HG03135 (cell line): ENCODE measurements at regions not wholly inside any gene's neighbourhood (a gene's known extent, or its start where the extent isn't known, plus 50 kb on each side); places are given as distances from the start of the nearest gene placed in this dataset.

ENCODE experiments used
- ATAC-seq: cut with Tn5 transposase; IDR thresholded peaks from one replicate; pipeline ENCODE4 v1.9.1; 2021; ENCODE audit warnings: mild to moderate bottlenecking, moderate library complexity; ENCODE audit not compliant: unreplicated experiment

DNA sequence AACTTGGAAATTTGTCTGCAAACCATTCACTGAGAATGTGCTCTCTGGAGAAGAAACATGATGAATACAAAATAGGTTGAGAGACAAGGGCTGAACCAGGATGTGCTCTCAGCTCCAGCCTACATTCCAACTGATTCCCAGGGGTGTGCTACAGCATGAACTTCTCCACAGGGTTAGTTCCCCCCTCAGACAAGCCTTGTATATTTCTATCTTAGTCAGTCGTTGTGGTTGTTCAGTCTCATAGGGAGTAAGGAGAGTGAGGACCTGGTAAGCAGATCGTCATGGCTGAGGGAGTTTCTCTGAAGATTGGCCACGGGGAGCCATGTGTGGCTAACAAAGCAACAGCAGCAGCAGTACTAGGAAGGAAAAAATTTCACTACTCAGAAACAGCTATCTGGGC is 919.7 kb upstream of the CADM2 start:
- no peak for ATAC-seq

- no peak for ATAC-seq
Measured at GRCh38 chr3:84042399-84043106, 916.2 kb upstream of the CADM2 start.

DNA sequence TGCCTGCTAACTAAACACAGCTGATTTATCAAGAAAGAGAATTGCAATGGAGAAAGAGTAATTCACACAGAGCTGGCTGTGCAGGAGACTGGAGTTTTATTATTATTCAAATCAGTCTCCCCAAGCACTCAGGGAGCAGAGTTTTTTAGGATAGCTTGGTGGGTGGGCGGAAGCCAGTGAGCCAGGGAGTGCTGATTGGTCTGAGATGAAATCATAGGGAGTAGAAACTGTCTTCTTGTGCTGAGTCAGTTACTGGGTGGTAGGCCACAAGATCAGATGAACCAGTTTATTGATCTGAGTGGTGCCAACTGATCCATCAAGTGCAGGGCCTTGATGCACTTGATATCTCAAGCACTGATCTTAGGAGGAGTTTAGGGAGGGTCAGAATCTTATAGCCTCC is 891.9 kb upstream of the CADM2 start:
- no peak for ATAC-seq

DNA sequence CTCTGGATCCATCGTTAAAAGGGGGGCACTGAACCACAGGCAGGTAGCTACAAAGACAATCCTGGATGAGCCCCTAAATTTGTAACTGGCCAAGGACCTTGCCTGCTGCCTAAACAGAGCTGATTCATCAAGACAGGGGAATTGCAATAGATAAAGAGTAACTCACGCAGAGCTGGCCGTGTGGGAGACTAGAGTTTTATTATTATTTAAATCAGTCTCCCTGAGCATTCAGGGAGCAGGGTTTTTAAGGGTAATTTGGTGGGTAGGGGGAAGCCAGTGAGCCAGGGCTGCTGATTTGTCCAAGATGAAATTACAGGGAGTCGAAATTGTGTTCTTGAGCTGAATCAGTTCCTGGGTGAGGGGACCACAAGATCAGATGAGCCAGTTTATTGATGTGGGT is 885.1 kb upstream of the CADM2 start:
- ATAC-seq: no peak

- no peak for ATAC-seq
Measured at GRCh38 chr3:84074767-84075166, 884.0 kb upstream of the CADM2 start.

- no peak for ATAC-seq
Measured at GRCh38 chr3:84077479-84077878, 881.3 kb upstream of the CADM2 start.

- ATAC-seq: no peak
Measured at GRCh38 chr3:84082726-84083125, 876.1 kb upstream of the CADM2 start.

- no peak for ATAC-seq
Measured at GRCh38 chr3:84092907-84093306, 865.9 kb upstream of the CADM2 start.

GRCh38 chr3:84096188-84096587 is 862.6 kb upstream of the CADM2 start:
- ATAC-seq: no peak

- ATAC-seq: no peak
Measured at GRCh38 chr3:84100861-84101260, 857.9 kb upstream of the CADM2 start.

DNA sequence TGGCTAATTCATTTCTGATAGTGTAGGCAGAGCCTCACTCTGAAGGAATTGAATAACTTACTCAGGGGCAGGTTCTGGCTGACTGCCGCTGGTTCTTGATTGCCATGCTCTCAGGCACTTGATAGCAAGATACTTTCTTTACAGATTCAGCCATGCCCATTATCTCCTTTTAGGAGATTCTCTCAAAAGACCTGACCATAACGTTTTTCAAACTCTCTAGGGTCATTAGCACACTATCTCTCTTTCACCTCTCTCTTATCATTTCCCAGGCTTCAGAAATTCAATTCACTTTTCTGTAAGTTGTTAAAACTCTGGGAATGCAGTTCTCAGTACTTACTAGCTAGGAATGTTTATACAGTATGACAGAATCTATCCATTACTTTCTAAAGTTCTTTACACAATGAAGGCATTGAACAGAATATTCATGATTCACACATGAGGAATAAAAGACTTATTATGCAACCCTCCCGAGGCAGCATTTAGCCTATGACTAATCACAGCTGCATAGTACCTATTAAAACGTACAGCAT is 850.3 kb upstream of the CADM2 start:
- no peak for ATAC-seq

GRCh38 chr3:84109911-84110310 is 848.9 kb upstream of the CADM2 start:
- no peak for ATAC-seq

DNA sequence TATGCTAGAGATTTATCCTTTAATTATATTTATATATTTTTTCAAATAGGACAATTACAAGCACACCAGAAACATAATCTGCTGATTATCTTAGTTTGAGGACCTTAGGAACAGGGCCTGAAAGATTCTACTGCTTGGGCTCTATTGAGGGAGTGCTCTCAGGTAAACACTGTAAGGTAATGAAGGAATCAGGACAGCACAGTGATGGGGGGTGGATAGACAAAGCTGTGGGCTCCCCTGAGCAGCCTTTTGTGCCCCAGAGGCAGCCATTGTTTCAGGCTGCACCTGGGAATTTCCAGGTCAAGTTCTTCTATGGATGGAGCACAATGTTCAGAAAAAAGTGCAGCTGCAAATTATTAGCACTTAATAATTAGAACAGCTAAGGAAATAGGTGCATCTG is 848.0 kb upstream of the CADM2 start:
- no peak for ATAC-seq

GRCh38 chr3:84125201-84125721 is 833.5 kb upstream of the CADM2 start:
- no peak for ATAC-seq

GRCh38 chr3:84125760-84126159 is 833.0 kb upstream of the CADM2 start:
- no peak for ATAC-seq

- no peak for ATAC-seq
Measured at GRCh38 chr3:84126160-84126559, 832.6 kb upstream of the CADM2 start.

DNA sequence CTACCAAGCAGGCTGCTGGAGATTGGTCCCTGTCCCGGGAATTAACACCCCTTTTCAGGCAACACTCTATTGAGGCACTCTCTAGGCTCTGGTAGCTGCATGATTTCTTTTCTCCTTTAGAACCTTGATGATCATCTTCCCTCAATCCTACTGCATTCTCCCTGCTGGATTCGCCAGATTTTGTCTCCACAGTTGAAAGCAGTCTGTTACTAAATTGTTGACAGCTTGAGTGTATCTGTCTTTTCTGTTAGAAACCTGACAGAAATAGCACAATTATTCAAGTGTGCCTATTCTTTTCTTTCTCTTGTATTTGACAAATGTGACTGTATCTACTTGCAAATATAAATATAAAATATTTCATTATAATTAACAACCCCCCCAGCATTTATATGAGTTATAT is 830.8 kb upstream of the CADM2 start:
- ATAC-seq: no peak

- no peak for ATAC-seq
Measured at GRCh38 chr3:84136425-84136824, 822.4 kb upstream of the CADM2 start.

DNA sequence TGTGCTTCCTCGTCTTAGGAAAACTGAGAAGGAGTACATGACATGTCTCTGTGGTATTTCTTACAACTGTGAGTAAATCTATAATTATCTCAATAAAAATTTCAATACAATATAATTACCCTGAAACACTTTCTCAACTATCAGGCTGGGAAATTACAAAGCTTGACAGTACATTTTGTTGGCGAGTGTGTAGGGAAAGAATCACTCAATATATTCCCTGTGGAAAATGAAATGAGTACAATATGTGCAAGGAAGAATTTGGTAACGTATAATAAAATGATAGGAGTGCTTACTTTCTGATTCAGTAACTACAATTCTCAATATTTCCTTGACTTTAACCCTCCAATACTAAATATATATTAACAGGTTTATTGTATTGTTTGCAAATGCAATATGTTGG is 818.2 kb upstream of the CADM2 start:
- no peak for ATAC-seq

GRCh38 chr3:84141571-84141970 is 817.2 kb upstream of the CADM2 start:
- no peak for ATAC-seq

DNA sequence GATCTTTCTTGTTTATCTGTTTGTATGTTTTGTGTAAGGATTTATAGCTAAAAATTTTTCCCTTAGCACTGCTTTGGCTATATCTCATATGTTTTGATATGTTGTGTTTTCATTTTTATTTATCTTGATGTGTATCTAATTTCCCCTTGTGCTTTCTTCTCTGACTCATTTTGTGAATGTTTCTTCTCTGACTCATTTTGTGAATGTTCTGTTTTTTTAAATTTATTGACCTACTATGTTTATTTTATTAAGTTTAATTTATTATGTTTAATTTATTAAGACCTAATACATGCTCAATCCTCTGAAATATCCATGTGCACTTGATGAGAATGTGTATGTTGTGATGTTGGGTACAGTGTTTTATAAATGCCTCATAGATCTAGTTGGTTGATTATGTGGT is 793.5 kb upstream of the CADM2 start:
- no peak for ATAC-seq

DNA sequence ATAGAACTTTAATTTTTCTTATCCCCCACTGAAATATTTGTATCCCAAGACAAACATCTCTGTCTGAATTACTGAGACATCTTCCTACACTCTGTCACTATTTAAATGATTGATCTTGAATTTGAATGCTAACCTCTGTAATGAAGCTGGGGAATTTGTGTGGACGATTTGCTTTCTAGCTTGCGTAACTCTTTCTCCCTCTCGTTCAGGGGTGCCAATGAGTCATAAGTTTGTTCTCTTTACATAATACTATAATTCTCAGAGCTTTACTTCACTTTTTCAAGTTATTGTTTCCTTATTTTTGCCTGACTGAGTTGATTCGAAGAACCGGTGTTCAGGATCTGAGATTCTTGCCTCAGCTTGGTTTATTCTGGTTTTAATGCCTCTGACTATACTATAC is 783.3 kb upstream of the CADM2 start:
- ATAC-seq: no peak

DNA sequence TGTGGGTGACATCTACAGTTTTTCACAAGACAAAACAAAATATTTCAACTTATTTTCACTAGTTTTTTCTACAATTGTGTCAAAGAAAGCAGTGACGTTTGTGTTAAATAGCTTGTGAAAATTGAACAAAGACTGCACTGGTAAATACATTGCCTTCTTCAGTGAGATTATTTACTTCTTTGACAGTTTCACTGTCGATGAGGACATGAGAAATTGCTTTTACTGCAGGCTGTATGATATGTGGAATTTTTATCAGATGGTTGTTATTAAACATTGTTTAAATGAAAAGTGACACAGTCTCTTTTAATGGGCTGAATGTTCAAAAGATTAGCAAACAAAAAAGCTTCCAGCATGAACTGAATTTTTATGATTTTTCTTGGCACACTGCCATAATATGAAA is 773.9 kb upstream of the CADM2 start:
- ATAC-seq: no peak
